22Rv1 (cell line): ENCODE measurements at regions not wholly inside any gene's neighbourhood (a gene's known extent, or its start where the extent isn't known, plus 50 kb on each side); places are given as distances from the start of the nearest gene placed in this dataset.

ENCODE experiments used
- H3K27ac ChIP-seq: fragments of 450-650 bp; 2 replicates; pipeline ENCODE4 v1.5.1; 2017
- ZFX ChIP-seq: fragments of 450-650 bp; IDR thresholded peaks from 2 replicates; pipeline ENCODE4 v1.6.1; 2017; ENCODE audit warnings: antibody characterized with exemption, borderline replicate concordance
- TF ChIP-seq, protein P1 (sequence below): fragments of 450-650 bp; IDR thresholded peaks from 2 replicates; pipeline ENCODE4 v1.5.1; 2017; ENCODE audit warnings: mild to moderate bottlenecking

DNA sequence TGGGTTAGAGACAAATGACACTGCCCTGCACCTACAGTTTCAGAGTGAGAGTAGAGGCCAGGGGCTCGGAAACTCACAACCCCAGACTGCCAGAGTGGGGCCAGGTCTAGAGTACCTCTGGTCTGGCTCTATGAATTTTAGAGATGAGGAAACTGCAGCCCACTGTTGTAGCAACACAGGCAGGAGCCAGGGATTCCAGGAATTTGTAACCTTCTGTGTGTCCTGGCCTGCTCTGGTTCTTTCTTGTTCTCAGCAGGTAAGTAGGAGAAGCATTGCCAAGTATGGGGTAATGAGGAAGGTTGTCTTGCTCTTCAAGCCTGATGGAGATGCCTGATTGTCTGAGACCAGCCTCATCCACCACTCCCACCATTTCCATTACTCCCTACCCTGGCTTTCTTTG lies 221.8 kb downstream of the UACA start:
- TF ChIP-seq, protein P1, sequence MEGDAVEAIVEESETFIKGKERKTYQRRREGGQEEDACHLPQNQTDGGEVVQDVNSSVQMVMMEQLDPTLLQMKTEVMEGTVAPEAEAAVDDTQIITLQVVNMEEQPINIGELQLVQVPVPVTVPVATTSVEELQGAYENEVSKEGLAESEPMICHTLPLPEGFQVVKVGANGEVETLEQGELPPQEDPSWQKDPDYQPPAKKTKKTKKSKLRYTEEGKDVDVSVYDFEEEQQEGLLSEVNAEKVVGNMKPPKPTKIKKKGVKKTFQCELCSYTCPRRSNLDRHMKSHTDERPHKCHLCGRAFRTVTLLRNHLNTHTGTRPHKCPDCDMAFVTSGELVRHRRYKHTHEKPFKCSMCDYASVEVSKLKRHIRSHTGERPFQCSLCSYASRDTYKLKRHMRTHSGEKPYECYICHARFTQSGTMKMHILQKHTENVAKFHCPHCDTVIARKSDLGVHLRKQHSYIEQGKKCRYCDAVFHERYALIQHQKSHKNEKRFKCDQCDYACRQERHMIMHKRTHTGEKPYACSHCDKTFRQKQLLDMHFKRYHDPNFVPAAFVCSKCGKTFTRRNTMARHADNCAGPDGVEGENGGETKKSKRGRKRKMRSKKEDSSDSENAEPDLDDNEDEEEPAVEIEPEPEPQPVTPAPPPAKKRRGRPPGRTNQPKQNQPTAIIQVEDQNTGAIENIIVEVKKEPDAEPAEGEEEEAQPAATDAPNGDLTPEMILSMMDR: no peak
- TF ChIP-seq ZFX: no peak

DNA sequence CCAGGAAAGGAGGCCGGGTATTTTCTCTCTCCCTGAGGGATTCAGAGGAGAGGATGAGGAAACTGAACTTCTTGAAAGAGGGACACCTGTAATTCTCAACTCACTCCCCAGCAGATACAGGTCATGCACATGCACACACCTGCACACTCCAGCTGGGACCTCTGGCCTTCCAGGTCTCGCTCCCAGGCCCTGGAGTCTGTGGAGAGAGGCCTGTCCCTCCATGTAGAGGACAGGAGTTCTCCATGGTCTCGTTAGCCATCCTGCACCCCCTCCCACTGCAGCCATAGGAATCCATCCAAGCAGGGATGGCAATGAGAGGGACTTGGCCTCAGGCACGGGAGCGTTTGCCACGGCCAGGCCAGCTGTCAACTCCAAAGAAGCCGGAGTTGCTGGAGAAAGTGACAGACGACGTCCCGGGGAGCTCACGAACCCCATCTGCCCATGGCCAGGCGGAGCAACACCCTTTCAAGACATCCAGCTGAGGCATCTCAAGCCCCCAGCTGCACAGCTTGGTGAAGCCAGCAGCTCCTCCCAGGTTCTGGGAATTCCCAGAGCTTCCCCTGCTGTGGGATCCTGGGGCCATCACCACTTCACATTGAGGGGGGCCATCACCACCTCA lies 223.3 kb downstream of the UACA start:
- H3K27ac ChIP-seq: no peak overlapping the region
- TF ChIP-seq, protein P1: no peak
- no peak for TF ChIP-seq ZFX

More for the DNA sequence above, 221.8 kb downstream of the UACA start:
- H3K27ac ChIP-seq: no peak overlapping the region

DNA sequence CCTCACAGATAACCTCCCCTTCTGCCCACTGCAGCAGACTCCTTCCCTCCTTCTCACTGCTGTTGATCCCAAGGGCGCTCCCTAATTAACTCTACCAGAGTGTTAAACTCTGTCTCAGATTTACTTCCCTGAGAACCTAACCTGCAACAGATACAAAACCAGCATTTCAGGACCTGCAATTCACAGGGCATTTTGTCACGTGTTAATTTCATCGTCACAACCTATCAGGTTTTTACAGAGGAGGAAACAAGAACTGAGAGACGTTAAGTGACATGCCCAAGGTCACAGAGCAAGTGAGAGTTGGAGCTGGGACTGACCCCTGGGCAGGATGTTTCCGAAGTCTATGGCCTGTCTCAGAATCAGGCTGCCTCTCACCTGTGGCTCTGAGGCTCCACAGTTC lies 223.9 kb downstream of the UACA start:
- TF ChIP-seq ZFX: no peak
- TF ChIP-seq, protein P1: no peak
- H3K27ac ChIP-seq: no peak overlapping the region

DNA sequence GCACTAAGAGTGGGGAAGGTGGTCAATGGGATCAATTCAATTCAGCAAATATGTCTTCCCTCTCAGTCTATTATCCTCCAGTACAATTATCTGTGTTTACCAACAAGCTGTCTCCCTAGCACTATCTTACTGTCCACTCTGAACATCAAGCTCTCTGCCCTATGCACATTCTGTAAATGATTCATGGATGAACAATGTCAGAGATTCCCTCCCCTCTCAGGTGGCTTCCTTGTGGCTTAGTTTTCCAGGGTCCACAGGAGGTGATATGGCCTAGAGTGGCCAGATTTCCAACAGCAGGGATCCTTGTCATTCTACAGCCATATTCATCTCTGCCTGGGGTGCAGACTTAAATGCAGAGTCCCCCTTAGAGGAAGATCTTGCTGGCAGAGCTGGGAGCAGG lies 225.1 kb downstream of the UACA start:
- TF ChIP-seq, protein P1: no peak
- TF ChIP-seq ZFX: no peak
- H3K27ac ChIP-seq: no peak overlapping the region

DNA sequence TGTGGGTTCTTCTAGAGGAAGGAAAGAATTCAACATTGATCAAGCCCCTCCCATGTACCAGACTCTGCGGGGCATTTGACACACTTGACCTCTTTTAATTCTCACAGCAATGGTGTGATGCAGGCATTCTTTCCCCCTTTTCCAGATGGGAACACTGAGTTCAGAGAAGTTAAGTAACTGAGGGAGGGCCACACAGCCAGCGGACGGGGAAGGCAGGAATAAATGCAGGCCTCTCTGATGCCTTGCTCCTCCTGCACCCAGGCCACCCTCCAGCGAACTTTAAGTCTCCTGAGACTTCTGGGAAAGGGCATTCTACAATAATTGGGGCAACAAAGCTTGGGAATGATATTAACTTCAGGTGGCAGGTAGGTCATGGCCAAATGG lies 227.4 kb downstream of the UACA start:
- H3K27ac ChIP-seq: no peak overlapping the region
- no peak for TF ChIP-seq ZFX
- TF ChIP-seq, protein P1: no peak

DNA sequence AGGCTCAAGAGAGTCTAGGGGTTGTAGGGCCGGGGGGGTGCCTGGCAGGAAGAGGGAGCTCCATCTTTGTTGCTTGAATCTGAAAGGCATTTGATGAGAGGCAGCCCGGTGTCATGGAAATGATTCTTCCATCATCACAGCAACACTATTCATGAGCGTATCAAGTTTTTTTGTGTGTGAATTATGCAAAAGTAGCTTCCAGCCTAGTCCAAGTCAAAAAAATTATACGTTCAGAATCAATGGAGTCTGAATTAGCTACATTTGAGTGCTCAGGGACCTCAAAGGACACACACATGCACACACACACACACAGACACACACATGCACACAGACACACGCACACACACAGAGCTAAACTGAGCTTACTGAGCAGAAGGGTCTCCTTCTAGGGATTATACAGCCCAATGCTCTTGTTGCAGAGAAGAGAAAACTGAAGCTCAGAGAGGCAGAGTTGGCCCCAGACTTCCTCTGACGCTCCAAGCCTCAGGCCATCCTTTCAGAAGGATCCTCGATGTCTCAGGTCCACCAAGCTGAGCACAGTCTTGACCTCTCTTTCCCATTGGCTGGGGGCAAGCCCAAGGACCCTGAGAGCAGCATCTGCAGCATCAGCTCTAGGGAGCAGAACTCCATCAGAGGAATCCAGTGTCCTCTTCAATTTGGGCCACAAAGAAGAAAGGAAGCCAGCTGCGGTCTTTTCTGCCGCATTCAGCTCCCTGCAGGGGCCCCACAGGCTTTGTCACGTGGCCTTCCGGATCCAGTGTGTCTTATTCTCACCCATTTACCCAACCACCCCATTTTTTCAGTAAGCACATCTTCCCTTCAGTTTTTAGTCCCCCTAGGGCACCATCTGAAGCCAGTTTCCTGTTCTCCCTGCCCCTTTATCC lies 228.0 kb downstream of the UACA start:
- TF ChIP-seq, protein P1: no peak
- no peak for TF ChIP-seq ZFX
- no peak overlapping the region for H3K27ac ChIP-seq
